IMR-90 (cell line): ENCODE measurements at regions not wholly inside any gene's neighbourhood (a gene's known extent, or its start where the extent isn't known, plus 50 kb on each side); places are given as distances from the start of the nearest gene placed in this dataset.

Experiments
- CEBPB ChIP-seq: IDR thresholded peaks from 2 replicates; pipeline ENCODE4 v1.6.1; 2012; ENCODE audit warnings: low read depth, low read length, improper control_type of control experiment
- CTCF ChIP-seq: conservative IDR thresholded peaks from 2 replicates; pipeline ENCODE4 v1.5.1; 2012; ENCODE audit warnings: mild to moderate bottlenecking, low read depth, low read length, improper control_type of control experiment
- POLR2A ChIP-seq: IDR thresholded peaks from 2 replicates; pipeline ENCODE4 v1.6.1; 2012; ENCODE audit warnings: mild to moderate bottlenecking, low read depth, low read length

DNA sequence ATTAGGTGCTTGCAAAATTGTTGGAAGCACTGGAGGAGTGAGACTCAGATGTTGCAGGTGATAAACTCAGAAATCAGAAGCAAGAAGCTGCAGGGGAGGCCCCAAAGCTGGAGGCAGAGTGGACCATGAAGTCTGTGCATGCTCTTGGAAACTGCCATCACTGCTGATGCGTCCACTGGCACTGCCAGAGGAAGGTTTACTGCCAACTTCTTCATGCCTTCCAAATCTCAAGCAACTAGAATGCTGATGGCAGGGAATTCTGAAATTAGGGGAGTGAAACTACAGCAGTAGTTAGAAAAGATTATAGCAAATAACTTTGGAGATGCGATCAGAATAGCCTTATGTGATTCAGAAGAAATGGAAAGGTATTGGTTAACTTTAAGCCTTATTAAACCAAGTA lies 277.1 kb upstream of the SDK2 start:
- TF ChIP-seq CTCF (no peak), POLR2A (no peak), CEBPB (no peak)
